ENCODE measurements at regions not wholly inside any gene's neighbourhood (a gene's known extent, or its start where the extent isn't known, plus 50 kb on each side); places are given as distances from the start of the nearest gene placed in this dataset.

- TF ChIP-seq CTCF (IDR thresholded peaks at IDR 0.05), result no peak
- Histone ChIP-seq H3K36me3 (no peaks in the 10 kb centered on the region), H3K4me1 (no peaks in the 10 kb centered on the region), H3K27ac (no peak overlapping the region), H3K9me3 (no peaks in the 10 kb centered on the region), H3K27me3 (no peaks in the 10 kb centered on the region), H3K4me3 (no peak overlapping the region)
- intact Hi-C loops (cut with DNase I), result no loop called here
- no peak for DNase-seq (ENCODE audit: low spot score in 2 of 2)
These were observed 338.8 kb upstream of the KIRREL3 start for GRCh38 chr11:127339376-127339775.

- Histone ChIP-seq H3K36me3 (no peaks in the 10 kb centered on the region), H3K27me3 (no peaks in the 10 kb centered on the region), H3K4me1 (no peaks in the 10 kb centered on the region), H3K4me3 (no peak overlapping the region), H3K9me3 (no peaks in the 10 kb centered on the region), H3K27ac (no peak overlapping the region)
- no peak for TF ChIP-seq CTCF (IDR thresholded peaks at IDR 0.05)
- DNase-seq (ENCODE audit: low spot score in 2 of 2), result no peak
- intact Hi-C loops (cut with DNase I), result no loop called here
These were observed 338.1 kb upstream of the KIRREL3 start for GRCh38 chr11:127338380-127339259.

GRCh38 chr11:127334466-127334865 lies 333.9 kb upstream of the KIRREL3 start:
- Histone ChIP-seq H3K27ac (no peak overlapping the region), H3K36me3 (no peaks in the 10 kb centered on the region), H3K27me3 (no peaks in the 10 kb centered on the region), H3K4me3 (no peak overlapping the region), H3K4me1 (no peaks in the 10 kb centered on the region), H3K9me3 (peaks cover 0 to 4% of the 10 kb centered on the region in 2 donors)
- TF ChIP-seq CTCF (IDR thresholded peaks at IDR 0.05), result no peak
- intact Hi-C loops (cut with DNase I), result no loop called here
- DNase-seq (ENCODE audit: low spot score in 2 of 2), result no peak

GRCh38 chr11:127332896-127333295 lies 332.3 kb upstream of the KIRREL3 start:
- H3K27me3 ChIP-seq, result no peaks in the 10 kb centered on the region
- TF ChIP-seq CTCF (IDR thresholded peaks at IDR 0.05), result no peak

GRCh38 chr11:127330044-127330443 lies 329.5 kb upstream of the KIRREL3 start:
- no peak for TF ChIP-seq CTCF (IDR thresholded peaks at IDR 0.05)
- intact Hi-C loops (cut with DNase I), result no loop called here

More at GRCh38 chr11:127332896-127333295, 332.3 kb upstream of the KIRREL3 start:
- no peak for DNase-seq (ENCODE audit: low spot score in 2 of 2)
- Histone ChIP-seq H3K9me3 (peaks cover 0 to 4% of the 10 kb centered on the region in 2 donors), H3K4me1 (no peaks in the 10 kb centered on the region), H3K27ac (no peak overlapping the region), H3K36me3 (no peaks in the 10 kb centered on the region), H3K4me3 (no peak overlapping the region)
- intact Hi-C loops (cut with DNase I), result no loop called here

More at GRCh38 chr11:127330044-127330443, 329.5 kb upstream of the KIRREL3 start:
- Histone ChIP-seq H3K4me3 (no peak overlapping the region), H3K36me3 (no peaks in the 10 kb centered on the region), H3K27ac (no peak overlapping the region), H3K27me3 (no peaks in the 10 kb centered on the region), H3K4me1 (no peaks in the 10 kb centered on the region), H3K9me3 (peaks cover 0 to 4% of the 10 kb centered on the region in 2 donors)
- DNase-seq (ENCODE audit: low spot score in 2 of 2), result no peak
